Neuronal stem cell (in vitro differentiated cells): ENCODE measurements at regions not wholly inside any gene's neighbourhood (a gene's known extent, or its start where the extent isn't known, plus 50 kb on each side); places are given as distances from the start of the nearest gene placed in this dataset.
"Not testable (repeated sequence)": the region's sequence is repeated elsewhere in the genome, so short reads cannot be mapped to it uniquely, and the experiment has no call there.

Source experiments
- DNase-seq: peaks from one replicate; pipeline ENCODE4 v3.0.0-alpha.2; 2013; ENCODE audit warnings: low spot score
- H2AFZ ChIP-seq: one replicate; pipeline ENCODE4 v1.6.1; 2013; ENCODE audit warnings: mild to moderate bottlenecking, low read length, inconsistent platforms
- H2AK5ac ChIP-seq: 2 replicates; pipeline ENCODE4 v1.6.1; 2013; ENCODE audit warnings: low read depth, mild to moderate bottlenecking, inconsistent platforms, low read length, moderate library complexity, mixed read lengths
- H2BK120ac ChIP-seq: 2 replicates; pipeline ENCODE4 v1.6.1; 2013; ENCODE audit warnings: low read depth, mild to moderate bottlenecking, inconsistent platforms, low read length, moderate library complexity, mixed read lengths
- H2BK12ac ChIP-seq: one replicate; pipeline ENCODE4 v1.6.1; 2013; ENCODE audit warnings: low read length, inconsistent platforms
- H2BK15ac ChIP-seq: 2 replicates; pipeline ENCODE4 v1.6.1; 2013; ENCODE audit warnings: mild to moderate bottlenecking, low read length, inconsistent platforms, mixed read lengths
- H2BK5ac ChIP-seq: one replicate; pipeline ENCODE4 v1.6.1; 2013; ENCODE audit warnings: inconsistent platforms, mild to moderate bottlenecking, low read length, moderate library complexity
- H3K14ac ChIP-seq: one replicate; pipeline ENCODE4 v1.6.1; 2013; ENCODE audit warnings: low read length, inconsistent platforms
- H3K18ac ChIP-seq: 2 replicates; pipeline ENCODE4 v1.6.1; 2013; ENCODE audit warnings: low read length, inconsistent platforms
- H3K23ac ChIP-seq: 2 replicates; pipeline ENCODE4 v1.6.1; 2013; ENCODE audit warnings: low read depth, mild to moderate bottlenecking, mixed read lengths, low read length, inconsistent platforms; ENCODE audit not compliant: poor library complexity
- H3K27ac ChIP-seq: replicated peaks from 3 replicates; pipeline ENCODE4 v1.5.1; 2013; ENCODE audit warnings: low read length, inconsistent platforms
- H3K27me3 ChIP-seq, 3 experiments: 2 replicates each; pipeline ENCODE4 v1.6.1; 2013; ENCODE audit warnings: low read length in 3 of 3, mild to moderate bottlenecking in 2 of 3, inconsistent platforms in 1 of 3, low read depth in 1 of 3, mixed read lengths in 1 of 3, moderate library complexity in 1 of 3; ENCODE audit not compliant: control insufficient read depth in 3 of 3, insufficient read depth in 3 of 3
- H3K36me3 ChIP-seq, 2 donors: replicated peaks in 1 of 2; 2 replicates each; pipeline ENCODE4 v1.6.1; 2013; ENCODE audit warnings: low read length in 2 of 2; ENCODE audit not compliant: control insufficient read depth in 2 of 2, insufficient read depth in 2 of 2
- H3K4ac ChIP-seq: 2 replicates; pipeline ENCODE4 v1.6.1; 2013; ENCODE audit warnings: inconsistent platforms, mild to moderate bottlenecking, low read length, moderate library complexity
- H3K4me1 ChIP-seq, 2 donors: 1 replicate in 1 of 2; 2 replicates in 1 of 2; pipeline ENCODE4 v1.6.1; 2013; ENCODE audit warnings: low read length in 2 of 2, low read depth in 1 of 2; ENCODE audit not compliant: control insufficient read depth in 2 of 2, insufficient read depth in 1 of 2
- H3K4me2 ChIP-seq: one replicate; pipeline ENCODE4 v1.6.1; 2013; ENCODE audit warnings: mild to moderate bottlenecking, low read length, inconsistent platforms; ENCODE audit not compliant: insufficient read depth, poor library complexity, severe bottlenecking
- H3K4me3 ChIP-seq, 2 donors: 2 replicates each; pipeline ENCODE4 v1.5.1; 2013; ENCODE audit warnings: low read length in 2 of 2, mild to moderate bottlenecking in 2 of 2, inconsistent platforms in 1 of 2, moderate library complexity in 1 of 2
- H3K79me1 ChIP-seq: one replicate; pipeline ENCODE4 v1.6.1; 2013; ENCODE audit warnings: low read depth, mild to moderate bottlenecking, inconsistent platforms, low read length, moderate library complexity
- H3K9ac ChIP-seq: one replicate; pipeline ENCODE4 v1.6.1; 2013; ENCODE audit warnings: mild to moderate bottlenecking, low read depth, low read length, inconsistent platforms; ENCODE audit not compliant: poor library complexity
- H3K9me3 ChIP-seq, 2 donors: replicated peaks in 1 of 2; 2 replicates each; pipeline versions ENCODE3 to v1.6.1; 2013; ENCODE audit warnings: low read length in 2 of 2, mild to moderate bottlenecking in 2 of 2, inconsistent platforms in 1 of 2, low read depth in 1 of 2, mixed read lengths in 1 of 2, moderate library complexity in 1 of 2; ENCODE audit not compliant: control insufficient read depth in 2 of 2, insufficient read depth in 1 of 2
- H4K8ac ChIP-seq: one replicate; pipeline ENCODE4 v1.6.1; 2013; ENCODE audit warnings: low read depth, mild to moderate bottlenecking, inconsistent platforms, low read length, moderate library complexity
- H4K91ac ChIP-seq: one replicate; pipeline ENCODE4 v1.6.1; 2013; ENCODE audit warnings: low read length, low read depth, mild to moderate bottlenecking, inconsistent platforms; ENCODE audit not compliant: poor library complexity
- WGBS, 2 donors: extraction: QIAGEN DNeasy Blood & Tissue Kit; methylation state at CpG; one replicate each; pipeline ENCODE4 v1.1.7; 2013; ENCODE audit warnings: missing lambda C conversion rate in 2 of 2, mixed read lengths in 1 of 2; ENCODE audit not compliant: insufficient read length in 2 of 2, insufficient replicate concordance in 1 of 2; ENCODE audit errors: extremely low coverage in 2 of 2; 5-methylcytosine and 5-hydroxymethylcytosine counted together

DNA sequence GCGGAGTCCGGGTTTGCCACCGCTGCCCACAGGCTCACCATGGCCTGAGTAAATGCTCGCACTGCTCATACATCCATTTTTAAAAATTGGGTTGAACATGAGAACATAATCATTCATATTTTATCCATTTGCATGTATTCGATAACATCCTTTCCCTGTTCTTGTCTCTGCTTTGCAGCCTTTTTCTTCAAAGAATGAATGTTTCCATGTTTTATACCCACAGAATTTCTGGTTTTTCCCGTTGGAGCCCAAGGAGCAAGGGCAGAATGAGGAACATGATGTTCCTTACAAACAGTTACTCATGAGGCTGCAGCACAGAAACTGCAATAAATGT is 146.5 kb downstream of the CCDC74A start:
- Histone ChIP-seq H2AFZ (no peak overlapping the region), H3K23ac (no peak overlapping the region), H2BK12ac (no peak overlapping the region), H3K9me3 (no peaks in the 10 kb centered on the region), H3K27me3 (peaks cover 0 to 37% (median 9%) of the 10 kb centered on the region in 3 experiments), H3K79me1 (no peaks in the 10 kb centered on the region), H3K14ac (no peak overlapping the region), H3K36me3 (no peaks in the 10 kb centered on the region), H3K9ac (no peak overlapping the region), H2BK120ac (no peak overlapping the region), H3K4me2 (peak overlapping the region; percentile 85), H3K4ac (no peak overlapping the region), H2AK5ac (no peak overlapping the region), H3K18ac (no peak overlapping the region), H3K4me1 (peaks cover 5 to 6% of the 10 kb centered on the region in 2 donors), H2BK15ac (no peak overlapping the region), H4K8ac (no peak overlapping the region), H2BK5ac (no peak overlapping the region), H3K4me3 (no peak overlapping the region), H3K27ac (no peak overlapping the region), H4K91ac (no peak overlapping the region)
- no CpG with 5 or more reads among the region's 6 CpGs for WGBS, 2 donors
- no peak for DNase-seq

DNA sequence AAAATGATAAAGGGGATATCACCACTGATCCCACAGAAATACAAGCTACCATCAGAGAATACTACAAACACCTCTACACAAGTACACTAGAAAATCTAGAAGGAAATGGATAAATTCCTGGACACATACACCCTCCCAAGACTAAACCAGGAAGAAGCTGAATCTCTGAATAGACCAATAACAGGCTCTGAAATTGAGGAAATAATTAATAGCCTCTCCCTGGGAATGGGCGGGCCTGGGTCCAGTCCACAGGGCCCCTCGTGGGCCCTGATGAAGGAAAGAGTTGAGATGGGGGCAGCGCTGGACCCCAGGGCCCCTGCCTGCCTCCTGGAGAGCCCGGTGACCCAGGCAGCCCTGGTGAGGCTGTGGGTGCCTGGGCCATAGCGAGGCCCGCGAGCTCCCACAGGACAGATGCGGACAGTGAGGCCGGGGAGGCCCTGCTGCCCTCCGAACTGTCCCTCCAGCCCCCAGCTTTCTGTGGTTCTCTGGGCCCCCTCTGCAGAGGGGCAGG is 154.0 kb downstream of the CCDC74A start:
- DNase-seq, H3K36me3 ChIP-seq, H3K4ac ChIP-seq, H3K79me1 ChIP-seq, H3K9ac ChIP-seq, H3K9me3 ChIP-seq, H3K27me3 ChIP-seq, H2BK12ac ChIP-seq, H2AK5ac ChIP-seq, H3K23ac ChIP-seq, H3K27ac ChIP-seq, H4K91ac ChIP-seq, H2BK5ac ChIP-seq, H3K4me1 ChIP-seq, H2BK120ac ChIP-seq, H4K8ac ChIP-seq: not testable (repeated sequence)
- H3K18ac ChIP-seq = peak overlapping the region; percentile 93
- H2BK15ac ChIP-seq = peak overlapping the region; percentile 51
- peak overlapping the region; percentile 48 for H3K14ac ChIP-seq
- peak overlapping the region; percentile 79 to 87 for H3K4me3 ChIP-seq
- no CpG with 5 or more reads among the region's 10 CpGs for WGBS, 2 donors
- peak overlapping the region; percentile 67 for H3K4me2 ChIP-seq
- peak overlapping the region; percentile 100 for H2AFZ ChIP-seq

DNA sequence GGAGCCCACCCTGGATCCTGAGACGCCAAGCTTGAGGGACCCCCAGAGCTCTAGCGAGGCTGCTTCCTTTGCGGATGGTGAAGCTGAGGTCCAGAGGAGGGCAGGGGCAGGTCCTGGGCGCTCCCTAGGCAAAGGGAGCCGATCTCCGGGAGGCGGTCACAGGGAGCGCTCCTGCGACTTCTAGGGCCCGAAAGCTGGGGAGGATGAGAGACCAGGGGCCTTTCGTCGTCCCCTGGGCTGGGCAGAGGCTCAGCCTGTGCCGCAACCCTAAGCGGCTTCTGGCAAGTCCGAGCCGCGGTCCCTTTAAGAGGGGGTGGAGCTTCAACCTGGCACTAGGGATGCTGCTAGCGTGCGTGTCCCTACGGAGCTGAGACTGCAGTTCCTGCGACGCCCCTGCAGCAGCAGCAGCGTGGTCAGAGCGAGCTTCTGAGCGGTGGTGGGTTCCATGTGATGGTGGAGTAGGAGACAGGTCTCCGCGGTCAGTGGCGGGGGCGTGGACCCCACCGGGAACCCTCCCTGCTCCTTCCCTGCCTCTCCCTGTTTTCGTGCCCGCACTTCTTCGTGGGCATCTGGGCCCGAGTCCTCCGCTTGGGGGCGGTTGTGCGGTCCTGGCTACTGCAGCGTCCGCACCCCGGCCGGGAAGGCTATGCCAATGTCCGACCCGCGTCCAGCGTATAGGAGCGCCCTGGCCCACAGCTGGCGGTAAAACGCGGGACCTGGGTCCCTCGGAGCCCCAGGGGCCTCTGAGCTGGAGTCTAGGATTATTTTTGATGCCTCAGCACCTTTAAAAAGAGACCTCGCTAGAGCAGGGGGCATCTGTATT is 154.6 kb downstream of the CCDC74A start:
- no peak overlapping the region for H4K91ac ChIP-seq
- H3K79me1 ChIP-seq = peaks cover 2% of the 10 kb centered on the region
- H3K14ac ChIP-seq = peak overlapping the region; percentile 48
- H3K23ac ChIP-seq = peak overlapping the region; percentile 75
- no peak overlapping the region for H3K27ac ChIP-seq
- no peak overlapping the region for H2BK120ac ChIP-seq
- H3K4me1 ChIP-seq = peaks cover 0 to 4% of the 10 kb centered on the region in 2 donors
- H3K27me3 ChIP-seq = no peaks in the 10 kb centered on the region
- H3K4ac ChIP-seq = no peak overlapping the region
- no peak overlapping the region for H2AK5ac ChIP-seq
- peak overlapping the region; percentile 67 for H3K4me2 ChIP-seq
- H2BK12ac ChIP-seq = no peak overlapping the region
- peaks cover 0 to 9% of the 10 kb centered on the region in 2 donors for H3K36me3 ChIP-seq
- H3K4me3 ChIP-seq = peak overlapping the region; percentile 79 to 87
- peak overlapping the region; percentile 91 for H3K9ac ChIP-seq
- H3K18ac ChIP-seq = peak overlapping the region; percentile 93
- no CpG with 5 or more reads among the region's 51 CpGs for WGBS, 2 donors
- H2AFZ ChIP-seq = peak overlapping the region; percentile 100
- H2BK15ac ChIP-seq = peak overlapping the region; percentile 51
- no peak overlapping the region for H4K8ac ChIP-seq
- H3K9me3 ChIP-seq = no peaks in the 10 kb centered on the region
- no peak overlapping the region for H2BK5ac ChIP-seq
- peak; percentile 65 for DNase-seq

DNA sequence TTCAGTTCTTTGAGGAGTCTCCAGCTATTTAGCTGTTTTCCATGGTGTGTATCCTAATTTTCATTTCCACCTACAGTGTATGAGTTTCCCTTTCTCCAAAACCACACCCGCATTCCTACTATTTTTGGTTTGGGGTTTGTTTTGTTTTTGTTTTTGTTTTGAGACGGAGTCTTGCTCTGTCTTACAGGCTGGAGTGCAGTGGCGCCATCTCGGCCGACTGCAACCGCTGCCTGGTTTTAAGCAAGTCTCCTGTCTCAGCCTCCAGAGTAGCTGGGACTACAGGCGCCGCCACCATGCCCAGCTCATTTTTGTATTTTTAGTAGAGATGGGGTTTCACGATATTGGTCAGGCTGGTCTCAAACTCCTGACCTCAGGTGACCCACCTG is 155.2 kb downstream of the CCDC74A start:
- not testable (repeated sequence) for H2BK12ac ChIP-seq, H3K4ac ChIP-seq, H3K79me1 ChIP-seq, H3K23ac ChIP-seq, H2AK5ac ChIP-seq, H3K27me3 ChIP-seq, H3K27ac ChIP-seq, H3K9me3 ChIP-seq, H2BK120ac ChIP-seq, H3K36me3 ChIP-seq, H3K14ac ChIP-seq, H2BK15ac ChIP-seq, H2BK5ac ChIP-seq, H3K4me1 ChIP-seq, H4K91ac ChIP-seq, H4K8ac ChIP-seq, DNase-seq, H3K9ac ChIP-seq, H3K18ac ChIP-seq
- Histone ChIP-seq H3K4me3 (peak overlapping the region; percentile 79 to 87), H2AFZ (peak overlapping the region; percentile 100), H3K4me2 (peak overlapping the region; percentile 67)
- WGBS, 2 donors = no CpG with 5 or more reads among the region's 9 CpGs
